ENCODE measurements at regions not wholly inside any gene's neighbourhood (a gene's known extent, or its start where the extent isn't known, plus 50 kb on each side); places are given as distances from the start of the nearest gene placed in this dataset.

DNA sequence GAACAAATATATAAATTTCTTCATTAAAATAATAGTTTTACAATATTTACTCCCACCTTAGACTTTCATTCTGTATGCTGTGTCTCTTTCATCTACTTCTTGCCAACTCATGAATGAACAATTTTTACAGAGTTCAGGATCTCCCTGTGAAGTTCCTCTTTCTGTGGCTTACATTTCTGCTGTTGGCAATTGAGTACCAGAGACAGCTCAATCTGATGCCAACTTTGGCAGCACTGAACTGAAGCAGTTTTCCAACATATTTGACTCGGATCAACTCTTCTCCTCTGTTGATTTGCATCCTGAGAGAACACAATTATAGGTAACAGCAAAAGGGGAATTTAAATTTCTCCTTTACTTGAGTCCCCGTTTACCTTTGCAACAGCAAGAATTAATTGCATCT is 1262.2 kb downstream of the EFNA5 start:
- no peaks in the 10 kb centered on the region for H3K27me3 ChIP-seq
- H3K4me1 ChIP-seq, result no peaks in the 10 kb centered on the region
- H3K4me3 ChIP-seq, result no peak overlapping the region
- TF ChIP-seq, protein P1, sequence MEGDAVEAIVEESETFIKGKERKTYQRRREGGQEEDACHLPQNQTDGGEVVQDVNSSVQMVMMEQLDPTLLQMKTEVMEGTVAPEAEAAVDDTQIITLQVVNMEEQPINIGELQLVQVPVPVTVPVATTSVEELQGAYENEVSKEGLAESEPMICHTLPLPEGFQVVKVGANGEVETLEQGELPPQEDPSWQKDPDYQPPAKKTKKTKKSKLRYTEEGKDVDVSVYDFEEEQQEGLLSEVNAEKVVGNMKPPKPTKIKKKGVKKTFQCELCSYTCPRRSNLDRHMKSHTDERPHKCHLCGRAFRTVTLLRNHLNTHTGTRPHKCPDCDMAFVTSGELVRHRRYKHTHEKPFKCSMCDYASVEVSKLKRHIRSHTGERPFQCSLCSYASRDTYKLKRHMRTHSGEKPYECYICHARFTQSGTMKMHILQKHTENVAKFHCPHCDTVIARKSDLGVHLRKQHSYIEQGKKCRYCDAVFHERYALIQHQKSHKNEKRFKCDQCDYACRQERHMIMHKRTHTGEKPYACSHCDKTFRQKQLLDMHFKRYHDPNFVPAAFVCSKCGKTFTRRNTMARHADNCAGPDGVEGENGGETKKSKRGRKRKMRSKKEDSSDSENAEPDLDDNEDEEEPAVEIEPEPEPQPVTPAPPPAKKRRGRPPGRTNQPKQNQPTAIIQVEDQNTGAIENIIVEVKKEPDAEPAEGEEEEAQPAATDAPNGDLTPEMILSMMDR (IDR thresholded peaks at IDR 0.05 in 4 of 5, conservative IDR thresholded peaks at IDR 0.05 in 1 of 5), result no peak
- no peak for TF ChIP-seq POLR2A (IDR thresholded peaks at IDR 0.05)
- H3K27ac ChIP-seq, result no peak overlapping the region
- in situ Hi-C loops (cut with MboI; ENCODE audit: low sequenced_read_pairs in 4 of 4), result no loop called here
- ATAC-seq, result no peak
- DNase-seq, result no peak
- H3K9me3 ChIP-seq, result no peaks in the 10 kb centered on the region
- intact Hi-C loops (cut with DNase I; ENCODE audit: low total_unique reads), result no loop called here
- H3K36me3 ChIP-seq, result no peaks in the 10 kb centered on the region

DNA sequence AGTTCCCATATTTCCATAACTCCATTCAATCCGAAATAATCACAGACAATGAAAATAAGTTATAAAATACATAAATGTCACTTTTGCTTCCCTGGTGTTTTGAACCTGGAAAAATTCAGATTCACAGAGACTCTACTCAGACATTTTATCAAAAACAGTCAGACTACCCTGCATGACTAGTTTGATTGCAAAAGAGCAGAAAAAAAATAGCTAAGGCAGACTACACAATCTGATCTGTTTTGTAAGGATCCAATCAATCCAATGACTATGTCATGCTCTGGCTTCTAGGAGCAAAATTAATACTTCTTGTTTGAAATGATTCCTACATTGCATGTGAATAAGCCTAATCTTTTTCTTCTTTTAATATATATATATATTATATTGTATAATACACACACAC is 1262.6 kb downstream of the EFNA5 start:
- intact Hi-C loops (cut with DNase I; ENCODE audit: low total_unique reads), result no loop called here
- TF ChIP-seq POLR2A (IDR thresholded peaks at IDR 0.05), result no peak
- TF ChIP-seq, protein P1 (IDR thresholded peaks at IDR 0.05 in 4 of 5, conservative IDR thresholded peaks at IDR 0.05 in 1 of 5), result no peak

GRCh38 chr5:106401561-106401960 is 1269.2 kb downstream of the EFNA5 start:
- DNase-seq, result no peak
- no peak overlapping the region for H3K4me3 ChIP-seq
- in situ Hi-C loops (cut with MboI; ENCODE audit: low sequenced_read_pairs in 4 of 4), result no loop called here

More for the DNA sequence above, 1262.6 kb downstream of the EFNA5 start:
- DNase-seq (no peak), ATAC-seq (no peak)
- H3K4me3 ChIP-seq, result no peak overlapping the region
- in situ Hi-C loops (cut with MboI; ENCODE audit: low sequenced_read_pairs in 4 of 4), result no loop called here
- no peaks in the 10 kb centered on the region for H3K27me3 ChIP-seq
- no peaks in the 10 kb centered on the region for H3K36me3 ChIP-seq
- H3K4me1 ChIP-seq, result no peaks in the 10 kb centered on the region
- H3K27ac ChIP-seq, result no peak overlapping the region
- no peaks in the 10 kb centered on the region for H3K9me3 ChIP-seq

DNA sequence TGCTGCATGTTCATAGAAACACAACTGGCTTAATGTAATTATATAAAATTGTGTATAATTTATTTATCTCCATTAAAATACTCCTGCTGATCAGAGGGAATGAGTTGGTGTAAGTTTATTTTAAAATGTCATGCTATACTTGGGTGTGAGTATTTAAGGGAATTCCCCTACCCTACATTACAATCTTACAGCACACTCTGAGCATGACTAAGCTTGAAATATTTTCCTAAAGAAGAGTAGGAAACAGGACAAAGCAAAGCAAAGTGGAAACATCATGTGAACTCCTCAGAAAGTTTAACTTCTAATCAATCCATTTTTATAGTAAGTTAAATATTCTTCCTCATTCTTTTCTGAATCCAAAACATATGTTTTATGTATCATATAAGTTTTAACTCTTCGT is 1271.3 kb downstream of the EFNA5 start:
- Histone ChIP-seq H3K36me3 (no peaks in the 10 kb centered on the region), H3K27ac (no peak overlapping the region), H3K4me3 (no peak overlapping the region), H3K27me3 (no peaks in the 10 kb centered on the region), H3K9me3 (no peaks in the 10 kb centered on the region), H3K4me1 (no peaks in the 10 kb centered on the region)
- intact Hi-C loops (cut with DNase I; ENCODE audit: low total_unique reads) (no loop called here), in situ Hi-C loops (cut with MboI; ENCODE audit: low sequenced_read_pairs in 4 of 4) (no loop called here)
- no peak for ATAC-seq
- TF ChIP-seq, protein P1 (IDR thresholded peaks at IDR 0.05 in 4 of 5, conservative IDR thresholded peaks at IDR 0.05 in 1 of 5), result no peak
- no peak for TF ChIP-seq POLR2A (IDR thresholded peaks at IDR 0.05)
- DNase-seq, result no peak

More at GRCh38 chr5:106401561-106401960, 1269.2 kb downstream of the EFNA5 start:
- H3K36me3 ChIP-seq, result no peaks in the 10 kb centered on the region
- H3K27me3 ChIP-seq, result no peaks in the 10 kb centered on the region
- no peaks in the 10 kb centered on the region for H3K9me3 ChIP-seq
- no peaks in the 10 kb centered on the region for H3K4me1 ChIP-seq
- intact Hi-C loops (cut with DNase I; ENCODE audit: low total_unique reads), result no loop called here
- H3K27ac ChIP-seq, result no peak overlapping the region
- TF ChIP-seq POLR2A (IDR thresholded peaks at IDR 0.05), result no peak
- TF ChIP-seq, protein P1 (IDR thresholded peaks at IDR 0.05 in 4 of 5, conservative IDR thresholded peaks at IDR 0.05 in 1 of 5), result no peak
- ATAC-seq, result no peak

DNA sequence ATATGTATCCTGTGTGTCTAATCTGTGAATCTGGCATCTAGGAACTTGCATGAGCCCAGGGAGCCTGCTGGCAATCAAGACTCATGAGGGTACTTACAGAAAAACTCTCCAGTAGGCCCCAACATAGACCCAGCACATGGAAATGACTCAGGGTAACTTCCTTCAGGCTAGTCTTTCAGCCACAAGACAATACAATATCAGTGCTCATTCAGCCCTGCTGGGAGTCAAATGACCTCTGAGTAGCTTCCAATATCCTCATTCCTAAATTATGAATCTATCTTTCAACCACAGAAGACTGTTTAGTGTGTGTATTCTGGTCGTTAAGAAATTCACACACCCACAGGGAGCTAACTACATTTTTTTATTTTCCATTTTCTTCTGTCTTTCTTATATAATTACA is 1273.0 kb downstream of the EFNA5 start:
- H3K36me3 ChIP-seq, result no peaks in the 10 kb centered on the region
- no peaks in the 10 kb centered on the region for H3K27me3 ChIP-seq
- no peak overlapping the region for H3K4me3 ChIP-seq
- ATAC-seq, result no peak
- DNase-seq, result no peak
- intact Hi-C loops (cut with DNase I; ENCODE audit: low total_unique reads), result no loop called here
- no peaks in the 10 kb centered on the region for H3K9me3 ChIP-seq
- TF ChIP-seq, protein P1 (IDR thresholded peaks at IDR 0.05 in 4 of 5, conservative IDR thresholded peaks at IDR 0.05 in 1 of 5), result no peak
- TF ChIP-seq POLR2A (IDR thresholded peaks at IDR 0.05), result no peak
- no peaks in the 10 kb centered on the region for H3K4me1 ChIP-seq
- in situ Hi-C loops (cut with MboI; ENCODE audit: low sequenced_read_pairs in 4 of 4), result no loop called here
- no peak overlapping the region for H3K27ac ChIP-seq
